Medulla oblongata (tissue), 1 donor: ENCODE measurements at regions not wholly inside any gene's neighbourhood (a gene's known extent, or its start where the extent isn't known, plus 50 kb on each side); places are given as distances from the start of the nearest gene placed in this dataset.
"Not testable (repeated sequence)": the region's sequence is repeated elsewhere in the genome, so short reads cannot be mapped to it uniquely, and the experiment has no call there.

Experiments
- DNase-seq: peaks from one replicate; pipeline ENCODE4 v3.0.0-alpha.2; 2015; ENCODE audit errors: extremely low spot score

DNA sequence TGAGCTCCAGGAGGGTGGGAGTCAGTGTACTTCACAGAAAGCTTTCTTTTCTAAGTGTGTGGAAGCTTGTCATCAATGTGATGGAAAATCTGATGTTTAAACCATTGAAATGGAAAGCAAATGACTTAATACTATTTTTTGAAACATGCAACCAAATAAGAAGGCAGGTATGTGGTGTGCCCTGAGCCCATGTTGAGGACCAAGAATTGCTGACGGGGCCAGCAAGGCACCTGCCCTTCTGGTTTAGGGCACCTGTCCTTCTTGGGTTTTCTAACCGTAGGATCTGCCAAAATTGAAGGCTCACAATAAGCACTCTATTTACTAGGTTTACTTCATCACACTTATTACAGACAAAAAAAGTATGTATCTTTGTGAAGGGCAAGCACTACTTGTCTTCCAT lies 537.7 kb downstream of the SOCS6 start:
- DNase-seq = no peak

DNA sequence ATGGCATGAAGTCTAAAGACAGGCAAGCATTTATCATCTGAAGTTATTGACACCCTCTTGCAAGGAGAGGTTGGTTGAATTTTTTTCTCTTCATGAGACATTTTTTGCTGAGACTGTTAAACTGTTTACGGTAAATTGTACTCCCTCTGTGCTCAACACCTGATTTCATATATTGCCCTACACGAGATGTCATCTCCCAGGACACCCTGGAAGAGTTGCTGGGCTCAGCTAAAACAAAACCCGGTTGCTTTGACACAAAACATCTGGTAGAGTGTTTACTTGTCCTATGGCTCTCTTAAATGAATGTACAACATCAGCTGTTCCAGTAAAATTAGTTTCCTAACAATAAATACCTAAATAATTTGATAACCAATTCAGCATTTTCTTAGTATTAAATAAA lies 533.8 kb downstream of the SOCS6 start:
- no peak for DNase-seq

DNA sequence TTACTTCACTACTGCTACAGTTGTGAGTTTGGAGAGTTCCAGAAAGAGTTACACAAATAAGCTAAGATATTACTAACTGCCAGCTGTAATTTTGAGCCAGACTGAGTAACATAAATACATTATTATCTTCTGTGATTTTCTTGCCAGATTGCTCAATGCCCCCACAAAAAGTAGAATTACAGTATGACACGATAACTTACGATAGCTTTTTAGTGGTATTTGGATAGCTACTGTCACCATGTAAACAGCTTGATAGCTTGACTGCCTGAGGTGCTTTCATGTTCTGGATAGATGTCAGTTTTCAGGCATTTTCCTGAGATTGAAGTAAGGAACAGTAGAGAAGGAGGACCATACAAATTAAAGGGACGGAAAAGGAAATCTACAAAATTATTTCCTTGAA lies 533.3 kb downstream of the SOCS6 start:
- no peak for DNase-seq

DNA sequence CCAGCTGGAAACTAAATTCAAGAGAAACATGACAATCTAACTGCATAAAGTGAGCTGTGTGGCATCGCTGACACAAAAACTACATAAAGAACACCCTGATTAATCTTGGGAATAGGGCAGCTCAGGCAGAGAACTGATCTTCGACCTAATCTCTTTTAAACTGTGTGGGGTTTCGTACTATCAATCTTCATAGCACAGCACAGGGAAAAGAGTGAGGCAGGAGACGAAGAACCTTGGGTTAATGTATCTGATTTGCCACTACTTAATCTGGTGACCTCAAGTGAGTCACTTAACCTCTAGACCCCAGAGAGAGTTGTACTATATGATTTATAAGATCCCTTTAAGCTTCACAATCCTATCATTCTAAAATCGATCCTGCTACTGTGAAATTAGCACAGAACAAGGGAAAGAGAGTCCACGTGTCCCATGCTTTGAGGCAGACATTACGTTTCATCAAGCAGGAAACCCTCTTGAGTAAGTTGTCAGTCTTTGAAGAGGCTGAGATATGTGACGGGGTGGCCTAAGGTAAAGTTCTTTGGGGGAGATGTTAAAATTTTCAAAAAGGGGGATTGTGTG lies 519.7 kb downstream of the SOCS6 start:
- no peak for DNase-seq

DNA sequence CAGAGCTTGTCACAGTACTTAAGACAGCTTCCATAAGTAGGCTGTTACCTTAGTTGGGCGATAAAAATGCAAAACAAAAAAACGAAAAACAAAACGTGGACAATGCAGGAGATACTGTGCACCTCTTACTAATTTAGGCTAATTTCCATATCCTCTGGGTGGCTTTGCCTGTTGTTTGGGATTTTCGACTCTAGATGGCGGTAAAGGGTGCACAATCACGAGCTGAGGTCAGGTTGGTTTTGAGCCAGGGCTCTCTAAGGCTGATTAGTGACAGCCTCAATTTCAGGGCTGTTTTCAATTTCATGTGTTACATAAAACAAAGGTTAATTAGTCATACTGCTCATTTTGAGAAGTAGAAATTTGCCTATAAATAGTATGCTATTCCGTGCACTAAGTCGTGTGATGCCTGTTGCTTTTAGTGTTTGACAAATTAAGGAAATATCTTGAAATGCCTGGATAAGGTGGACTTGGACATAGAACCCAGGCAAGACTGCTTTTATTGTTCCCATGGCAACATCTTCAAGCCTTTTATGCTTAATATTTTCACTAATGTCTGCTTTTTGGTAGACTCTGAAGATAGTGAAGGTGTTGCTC lies 493.1 kb downstream of the SOCS6 start:
- peak; percentile 82 for DNase-seq

DNA sequence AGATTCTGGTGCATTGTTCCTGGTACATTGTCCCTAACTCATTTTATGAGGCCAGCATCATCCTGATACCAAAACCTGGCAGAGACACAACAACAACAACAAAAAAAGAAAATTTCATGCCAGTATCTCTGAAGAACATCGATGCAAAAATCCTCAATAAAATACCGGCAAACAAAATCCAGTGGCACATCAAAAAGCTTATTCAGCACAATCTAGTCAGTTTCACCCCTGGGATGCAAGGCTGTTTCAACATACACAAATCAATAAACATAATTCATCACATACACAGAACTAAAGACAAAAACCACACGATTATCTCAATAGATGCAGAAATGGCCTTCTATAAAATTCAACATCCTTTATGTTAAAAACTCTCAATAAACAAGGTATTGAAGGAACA lies 477.4 kb downstream of the SOCS6 start:
- DNase-seq = not testable (repeated sequence)

DNA sequence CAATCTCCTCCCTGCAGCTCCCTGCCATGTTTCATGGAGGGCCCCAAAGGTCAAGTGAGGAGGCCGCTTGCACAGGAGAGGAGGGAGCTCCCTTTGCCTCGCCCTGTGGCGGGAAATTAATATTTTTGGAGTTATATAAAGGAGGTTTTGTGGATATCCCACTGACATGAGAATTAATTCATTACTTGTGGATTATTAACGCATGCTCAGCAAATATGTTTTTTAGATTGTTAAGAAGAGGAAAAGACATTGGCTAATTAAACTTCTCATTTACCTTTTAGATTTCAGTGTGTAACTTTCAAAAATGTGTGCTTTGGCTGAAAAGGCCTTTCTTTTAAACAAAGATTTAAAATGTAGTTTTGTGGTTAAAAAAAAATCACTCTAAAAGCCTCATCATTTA lies 474.0 kb downstream of the SOCS6 start:
- no peak for DNase-seq

DNA sequence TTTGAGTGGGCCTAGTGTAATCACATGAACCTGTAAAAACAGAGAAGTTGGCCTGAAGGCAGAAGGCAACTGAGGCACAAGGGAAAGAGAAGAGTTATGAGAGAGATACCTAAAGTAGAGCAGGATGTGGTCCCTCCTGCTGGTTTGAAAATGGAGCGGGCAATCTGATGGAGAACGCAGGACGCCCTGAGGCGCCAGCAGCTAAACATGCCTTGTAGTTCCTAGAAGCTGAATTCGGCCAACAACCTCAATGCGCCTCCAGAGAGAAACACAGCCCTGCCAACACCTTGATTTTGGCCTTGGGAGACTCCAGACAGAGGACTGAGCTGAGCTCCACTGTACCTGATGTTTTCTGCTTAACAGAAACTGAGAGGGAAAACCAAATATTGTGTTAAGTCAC lies 469.9 kb downstream of the SOCS6 start:
- no peak for DNase-seq

DNA sequence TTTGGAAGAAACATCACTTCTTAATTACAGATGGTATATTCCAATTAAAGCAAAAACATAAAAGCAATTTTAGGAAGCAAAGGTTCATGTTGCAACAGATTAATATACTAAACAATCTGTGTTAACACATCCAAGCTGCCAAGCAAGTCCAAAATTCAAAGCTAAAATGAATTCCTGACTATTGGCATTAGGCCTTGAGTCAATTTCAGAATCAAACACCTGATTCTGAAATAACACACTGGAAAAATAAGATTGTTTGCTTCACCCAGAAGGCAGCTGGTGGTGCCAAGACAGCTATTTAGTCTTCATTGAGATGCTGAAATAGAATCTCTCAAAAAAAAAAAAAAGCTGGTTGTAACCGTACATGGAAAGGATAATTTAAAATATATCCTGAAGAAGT lies 465.6 kb downstream of the SOCS6 start:
- DNase-seq = no peak

DNA sequence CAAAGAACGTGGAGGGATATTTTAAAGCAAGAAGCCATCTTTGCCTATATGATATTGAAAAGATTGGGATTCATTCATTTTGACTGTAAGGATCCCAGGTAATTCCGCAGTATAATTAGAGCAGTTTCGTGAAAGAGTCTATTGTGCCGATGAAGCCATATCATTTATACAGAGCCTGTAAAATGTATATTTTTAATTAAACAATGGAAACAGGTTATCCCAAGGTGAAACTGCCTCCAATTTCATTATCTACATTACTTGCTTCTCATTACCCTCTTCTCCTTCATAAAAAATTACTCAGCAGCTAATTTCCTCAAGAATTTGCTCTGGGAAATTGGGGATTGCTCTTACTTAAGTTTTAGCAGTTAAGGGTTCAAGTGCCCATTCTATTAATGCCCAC lies 444.1 kb downstream of the SOCS6 start:
- DNase-seq = no peak

DNA sequence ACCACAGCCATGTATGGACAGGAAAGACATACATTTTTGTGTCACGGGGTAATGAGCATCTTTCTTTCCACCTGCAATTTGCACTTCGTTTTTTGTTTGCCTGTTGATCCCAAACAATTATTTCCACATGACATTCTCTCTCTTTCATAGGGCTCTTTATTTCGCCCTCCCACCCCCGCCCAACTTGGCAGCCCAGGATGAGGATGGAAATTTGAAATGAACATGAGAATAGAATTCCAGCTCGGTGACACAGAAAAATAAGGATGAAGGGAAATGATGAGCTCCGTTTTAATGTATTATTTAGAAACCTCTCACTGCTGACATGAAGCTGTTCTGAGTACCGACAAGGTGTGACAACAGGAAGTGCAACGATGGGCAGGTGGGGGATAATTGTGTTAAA lies 443.3 kb downstream of the SOCS6 start:
- DNase-seq = no peak

DNA sequence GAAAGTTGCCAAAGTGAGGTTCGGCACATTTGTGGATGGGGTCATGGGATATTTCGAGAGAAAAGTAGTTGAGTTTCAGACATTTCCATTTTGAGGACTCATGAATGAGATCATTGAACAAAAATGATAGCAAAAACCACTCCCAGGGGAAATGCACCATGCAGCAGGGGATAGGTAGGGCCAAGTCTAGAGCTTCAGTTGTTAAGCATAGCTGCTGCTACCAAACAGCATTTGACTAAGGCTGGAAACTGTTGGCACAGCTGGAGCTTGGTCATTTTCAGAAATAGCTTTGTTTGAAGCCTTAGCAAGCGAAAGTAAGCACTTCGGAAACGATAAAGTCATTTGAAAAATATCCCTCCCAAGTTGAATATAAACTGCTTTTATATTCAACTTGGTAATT lies 431.8 kb downstream of the SOCS6 start:
- DNase-seq = no peak

DNA sequence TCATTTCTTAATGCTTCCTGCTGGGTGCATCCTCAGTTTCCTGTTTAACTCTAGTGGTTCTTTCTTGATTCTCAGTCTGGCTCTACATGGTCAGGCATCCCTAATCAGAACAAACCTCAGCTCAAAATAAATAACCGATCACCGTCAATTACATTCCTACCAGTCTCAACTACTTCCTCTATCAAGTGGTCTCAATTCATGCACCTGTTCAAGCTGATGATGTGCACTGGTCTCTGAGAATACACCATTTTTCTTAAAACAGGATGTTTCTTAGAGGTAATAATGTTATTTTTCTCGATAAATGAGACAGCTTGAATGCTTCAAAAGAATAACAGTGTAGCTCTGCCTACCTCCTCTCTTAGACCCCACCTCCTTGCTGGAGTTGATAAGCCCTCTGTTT lies 420.9 kb downstream of the SOCS6 start:
- DNase-seq = no peak

DNA sequence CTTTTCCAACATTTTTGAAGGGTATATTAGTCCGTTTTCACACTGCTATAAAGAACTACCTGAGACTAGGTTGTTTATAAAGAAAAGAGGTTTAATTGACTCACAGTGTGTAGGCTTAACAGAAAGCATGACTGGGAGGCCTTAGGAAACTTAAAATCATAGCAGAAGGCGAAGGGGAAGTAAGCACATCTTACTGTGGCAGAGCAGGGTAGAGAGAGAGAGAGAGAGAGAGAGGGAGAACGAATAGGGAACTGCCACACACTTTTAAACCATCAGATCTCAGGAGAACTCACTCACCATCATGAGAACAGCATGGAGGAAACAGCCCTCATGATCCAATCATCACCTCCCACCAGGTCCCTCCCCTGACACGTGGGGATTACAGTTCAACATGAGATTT lies 420.3 kb downstream of the SOCS6 start:
- no peak for DNase-seq

DNA sequence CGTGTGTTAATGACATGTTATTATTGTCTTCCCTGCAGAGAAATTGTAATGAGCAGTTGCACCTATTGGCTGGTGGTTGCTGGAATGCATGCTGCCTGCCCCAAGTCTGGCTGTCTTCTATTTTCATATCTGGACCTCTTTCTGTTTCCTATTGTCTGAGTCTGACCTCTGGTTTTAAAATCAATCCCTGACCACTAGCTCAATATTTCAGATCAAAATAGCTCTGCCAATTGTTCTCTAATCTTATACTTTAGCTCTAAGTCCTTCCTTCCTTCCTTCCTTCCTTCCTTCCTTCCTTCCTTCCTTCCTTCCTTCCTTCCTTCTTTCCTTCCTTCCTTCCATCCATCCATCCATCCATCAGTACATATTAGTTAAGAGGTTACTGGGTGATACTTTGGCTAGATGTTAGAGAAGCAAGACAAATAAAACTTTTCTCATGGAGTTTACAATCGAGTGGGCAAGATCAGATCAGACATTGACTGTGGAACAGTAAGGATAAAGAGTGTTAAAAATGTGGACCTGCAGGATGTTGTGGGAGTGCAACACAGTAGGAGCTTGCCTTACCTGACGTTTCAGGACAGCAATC lies 417.1 kb downstream of the SOCS6 start:
- no peak for DNase-seq

DNA sequence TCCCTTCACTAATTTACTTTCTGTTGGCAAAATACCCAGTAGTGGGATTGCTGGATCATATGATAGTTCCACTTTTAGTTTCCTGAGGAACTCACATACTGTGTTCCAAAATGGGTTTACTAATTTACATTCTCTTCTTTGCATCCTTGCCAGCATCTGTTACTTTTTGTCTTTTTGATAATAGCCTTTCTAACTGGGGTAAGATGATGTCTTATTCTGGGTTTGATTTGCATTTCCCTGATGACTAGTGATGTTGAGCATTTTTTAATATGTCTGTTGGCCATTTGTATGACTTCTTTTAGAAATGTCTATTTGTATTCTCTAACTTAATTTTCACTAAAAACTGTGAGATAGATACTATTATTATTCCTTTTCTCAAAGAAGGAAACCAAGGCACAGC lies 411.7 kb downstream of the SOCS6 start:
- DNase-seq = no peak

DNA sequence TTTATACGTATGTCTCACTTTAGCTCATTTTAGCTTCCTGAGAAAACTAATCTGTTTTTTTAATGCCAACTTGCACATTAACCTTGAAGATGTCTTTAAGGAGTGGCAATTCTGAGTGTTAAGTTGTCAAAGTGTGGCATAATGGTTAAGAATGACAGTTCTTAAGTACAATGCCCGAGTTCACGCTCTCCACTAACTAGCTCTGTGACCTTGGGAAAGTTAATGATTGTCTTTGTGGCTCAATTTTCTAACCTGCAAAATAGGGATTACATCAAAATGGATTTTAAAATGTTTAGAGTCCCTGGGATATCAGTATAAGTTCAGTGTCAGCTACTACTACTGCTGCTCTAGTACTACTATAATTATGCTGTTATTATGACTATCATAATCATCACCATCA lies 409.7 kb downstream of the SOCS6 start:
- DNase-seq = no peak

DNA sequence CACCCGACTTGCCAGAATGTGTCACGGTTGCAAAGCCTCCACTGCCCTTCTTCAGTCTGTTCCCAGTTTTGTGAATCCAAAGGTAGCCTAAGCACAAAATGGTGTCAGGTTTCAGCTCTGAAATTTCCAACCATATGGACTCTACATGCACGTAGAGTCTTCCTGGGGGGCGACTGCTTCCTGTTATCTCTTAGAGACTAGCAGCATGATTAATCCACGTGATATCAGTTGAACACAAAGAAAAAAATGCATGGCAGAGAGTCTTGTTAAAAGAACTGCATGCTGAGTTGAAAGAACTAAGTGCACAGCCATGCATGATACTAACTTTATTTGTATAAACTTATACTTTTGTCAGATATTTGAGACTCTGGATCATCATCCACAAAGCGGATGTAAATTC lies 404.4 kb downstream of the SOCS6 start:
- no peak for DNase-seq

DNA sequence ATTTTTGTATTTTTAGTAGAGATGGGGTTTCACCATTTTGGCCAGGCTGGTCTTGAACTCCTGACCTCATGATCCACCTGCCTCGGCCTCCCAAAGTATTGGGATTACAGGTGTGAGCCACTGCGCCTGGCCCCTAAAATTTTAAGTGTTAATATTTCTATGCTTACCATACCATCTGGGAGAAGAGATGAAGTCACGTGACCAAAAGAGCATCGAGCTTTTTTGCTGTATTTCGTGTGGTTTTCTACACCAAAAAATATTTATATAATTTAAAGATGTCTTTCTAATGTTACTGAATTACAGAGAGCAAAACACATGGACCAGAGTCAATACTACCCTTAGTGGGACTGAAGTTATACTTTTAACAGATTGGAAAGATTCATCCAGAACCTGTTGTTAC lies 400.9 kb downstream of the SOCS6 start:
- DNase-seq = not testable (repeated sequence)

DNA sequence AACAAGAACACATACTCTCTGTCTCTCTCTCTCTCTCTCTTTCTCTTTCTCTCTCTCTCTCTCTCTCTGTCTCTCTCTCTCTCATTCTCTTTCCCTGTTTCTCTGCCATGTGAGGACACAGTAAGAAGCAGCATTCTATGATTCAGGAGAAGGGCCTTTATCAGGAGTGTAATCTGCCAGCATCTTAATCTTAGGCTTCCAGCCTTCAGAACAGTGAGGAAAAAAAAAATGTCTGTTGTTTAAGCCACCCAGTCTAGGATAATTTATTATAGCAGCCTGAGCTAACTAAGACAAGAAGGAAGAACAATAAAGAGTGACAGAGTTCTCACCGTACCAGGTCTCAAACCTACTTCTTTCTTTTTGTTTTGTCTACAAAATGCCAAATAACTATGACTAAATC lies 399.4 kb downstream of the SOCS6 start:
- no peak for DNase-seq

DNA sequence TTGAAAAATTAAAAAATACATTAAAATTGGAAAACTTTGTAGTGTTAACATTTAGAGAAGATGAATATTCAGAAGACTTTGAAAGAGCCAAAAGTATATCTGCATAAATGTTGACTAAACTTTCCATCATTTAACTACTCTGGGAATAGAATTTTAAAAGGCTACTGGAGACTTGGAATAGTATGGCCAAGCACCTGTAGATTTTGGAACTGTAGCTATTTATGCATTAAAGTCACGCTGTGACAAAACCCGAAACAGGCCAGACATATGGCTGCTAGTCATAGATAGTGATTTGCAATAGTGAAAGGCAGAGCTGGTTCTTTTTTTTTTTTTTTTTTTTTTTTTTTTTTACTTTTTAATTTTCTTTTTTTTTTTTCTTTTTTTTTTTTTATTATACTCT lies 396.0 kb downstream of the SOCS6 start:
- DNase-seq = no peak

DNA sequence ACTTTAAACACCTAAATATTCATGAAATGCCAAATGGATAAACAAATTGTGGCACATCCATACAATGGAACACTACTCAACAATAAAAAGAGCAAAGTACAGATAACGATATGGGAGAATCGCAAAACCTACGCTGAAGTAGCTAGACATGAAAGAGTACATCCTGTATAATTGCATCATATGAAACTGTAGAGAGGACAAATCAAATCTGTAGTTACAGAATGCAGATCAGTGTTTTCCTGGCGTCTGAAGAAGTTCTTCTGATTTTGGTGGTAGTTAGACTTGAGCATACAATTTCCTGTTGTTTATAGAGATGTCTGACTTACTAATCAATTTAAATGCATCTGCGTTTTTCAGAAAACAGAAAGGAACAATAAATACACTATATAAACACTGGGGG lies 394.4 kb downstream of the SOCS6 start:
- DNase-seq = no peak

DNA sequence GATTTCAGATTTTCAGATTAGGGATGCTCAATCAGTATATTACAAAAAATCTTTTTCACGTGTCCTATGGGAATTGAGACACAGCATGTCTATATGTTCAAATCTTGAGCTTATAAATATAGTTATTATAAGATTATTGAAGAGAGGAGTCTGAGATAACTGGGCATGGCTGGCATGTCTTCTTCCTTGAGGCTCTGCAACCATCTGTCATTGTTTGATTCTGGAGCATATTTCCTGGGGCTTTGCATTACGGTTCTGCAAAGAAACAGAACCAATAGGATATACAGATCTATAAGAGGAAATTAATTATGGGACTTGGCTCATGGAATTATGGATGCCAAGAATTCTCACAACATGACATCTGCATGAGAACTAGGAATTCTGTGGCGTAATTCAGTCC lies 386.1 kb downstream of the SOCS6 start:
- DNase-seq = no peak

DNA sequence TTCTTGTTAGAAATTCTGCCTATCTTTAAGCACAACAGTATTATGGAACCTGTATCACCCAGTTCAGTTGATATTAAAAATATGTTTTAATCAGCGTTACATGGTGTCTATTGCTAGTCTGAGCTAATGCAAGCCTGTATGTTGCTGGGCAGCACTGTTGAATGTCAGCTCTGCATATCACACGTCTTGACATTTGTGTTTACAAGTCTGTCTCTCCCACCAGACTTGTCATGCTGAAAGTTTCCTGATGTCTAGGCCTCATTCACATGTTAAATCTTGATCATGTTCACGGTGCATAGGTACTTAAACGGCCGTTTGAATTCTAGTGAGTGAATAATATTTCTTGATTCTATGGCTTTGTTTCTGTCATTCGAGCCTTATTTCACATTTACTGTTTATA lies 385.0 kb downstream of the SOCS6 start:
- DNase-seq = no peak
